Renal pelvis (tissue), 1 donor: ENCODE measurements at regions not wholly inside any gene's neighbourhood (a gene's known extent, or its start where the extent isn't known, plus 50 kb on each side); places are given as distances from the start of the nearest gene placed in this dataset.

Experiments used
- DNase-seq: peaks from one replicate; pipeline ENCODE4 v3.0.0-alpha.2; 2013

GRCh38 chr2:5482929-5483331 is 209.3 kb upstream of the SOX11 start:
- peak; percentile 80 for DNase-seq

DNA sequence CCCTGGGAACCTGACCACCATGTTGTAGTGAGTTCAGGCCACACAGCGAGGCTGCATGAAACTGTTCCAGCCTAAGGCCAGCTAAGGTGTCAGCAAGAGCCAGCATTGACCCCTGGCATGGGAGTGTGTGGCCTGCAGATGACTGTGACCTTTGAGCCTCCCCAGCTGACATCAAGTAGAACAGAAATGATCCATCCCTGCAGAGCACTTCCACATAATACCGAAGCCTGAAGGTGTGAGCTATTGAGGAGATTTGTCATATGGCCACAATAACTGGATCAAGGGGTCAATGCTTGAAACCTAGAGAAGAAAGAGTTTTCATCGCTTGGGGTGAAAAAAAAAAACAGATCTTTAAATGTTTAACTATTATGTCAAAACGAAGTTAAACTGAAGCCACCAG is 207.3 kb upstream of the SOX11 start:
- DNase-seq, result no peak

DNA sequence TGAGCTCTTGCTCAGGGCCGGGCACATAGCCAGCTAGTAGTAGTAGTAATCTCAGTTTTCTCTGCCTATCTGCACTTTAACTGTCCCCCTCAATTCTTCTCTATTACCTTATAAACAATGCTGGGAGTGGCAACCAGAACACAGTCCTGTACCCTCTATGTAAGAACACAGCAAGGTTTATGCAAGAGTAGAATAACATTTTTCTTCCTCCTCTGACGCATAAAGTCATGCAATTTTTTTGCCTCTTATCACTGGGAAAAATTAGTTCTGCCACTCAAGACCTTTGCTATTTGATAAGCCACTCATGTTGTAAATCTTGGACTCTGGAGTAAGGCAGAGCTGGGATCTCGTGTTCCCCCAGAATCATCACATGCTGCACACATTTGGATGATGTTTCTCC is 200.7 kb upstream of the SOX11 start:
- no peak for DNase-seq

DNA sequence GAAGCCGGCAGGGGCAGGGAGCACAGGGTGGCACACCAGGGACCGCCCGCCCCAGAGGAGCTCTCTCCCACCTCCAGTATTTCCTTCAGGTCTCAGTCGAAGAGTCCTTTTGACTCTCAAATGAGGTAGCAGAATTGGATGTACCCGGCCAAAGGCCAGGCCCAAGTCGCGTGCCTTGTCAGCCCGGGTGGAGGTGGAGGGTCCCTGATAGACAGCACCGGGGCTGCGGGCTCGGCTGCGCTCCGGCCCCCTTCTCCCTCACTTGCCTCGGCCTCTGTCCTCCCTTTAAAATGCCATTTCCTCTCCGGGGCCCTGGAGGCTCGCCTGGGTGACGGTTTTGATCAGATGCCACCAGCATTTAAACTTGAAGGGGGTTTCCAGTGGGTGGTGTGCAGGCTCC is 198.9 kb upstream of the SOX11 start:
- DNase-seq, result no peak

DNA sequence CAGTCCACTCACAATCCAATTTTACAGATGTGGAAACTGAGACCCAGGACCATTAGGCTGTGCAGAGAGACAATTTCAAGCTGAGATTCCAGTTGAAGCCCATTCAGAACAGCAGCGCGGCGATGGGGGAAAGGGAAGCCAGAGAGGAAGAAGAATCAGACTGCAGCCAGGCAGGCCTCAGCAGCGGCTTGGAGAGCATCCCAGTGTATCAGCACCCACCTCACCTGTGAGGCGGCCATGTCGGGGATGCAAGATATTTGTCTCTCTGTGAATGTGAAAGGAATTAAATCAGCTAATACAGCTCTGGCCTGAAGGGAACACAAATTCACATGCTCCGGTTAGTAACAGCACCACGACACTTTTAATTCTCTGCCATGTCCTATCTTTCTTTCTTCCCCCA is 198.0 kb upstream of the SOX11 start:
- DNase-seq, result no peak

DNA sequence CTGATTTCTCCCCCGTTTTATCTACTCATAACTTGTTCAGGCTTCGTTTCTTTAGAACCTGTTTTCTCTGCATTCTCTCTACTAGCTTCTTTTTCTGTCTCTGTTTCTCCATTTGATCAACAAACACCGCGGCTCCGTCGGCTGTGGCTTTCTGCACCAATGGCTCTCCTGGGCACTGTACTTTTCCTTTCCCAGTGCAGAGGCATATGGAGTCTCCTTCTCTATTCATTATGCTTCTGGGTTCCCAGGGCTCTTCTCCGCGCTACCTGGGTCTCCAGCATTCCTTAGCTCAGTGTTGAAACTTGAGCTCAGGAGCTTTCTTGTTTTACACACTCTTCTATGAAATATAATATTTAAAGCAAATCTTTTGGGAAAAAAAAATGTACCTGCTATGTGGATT is 196.6 kb upstream of the SOX11 start:
- no peak for DNase-seq

DNA sequence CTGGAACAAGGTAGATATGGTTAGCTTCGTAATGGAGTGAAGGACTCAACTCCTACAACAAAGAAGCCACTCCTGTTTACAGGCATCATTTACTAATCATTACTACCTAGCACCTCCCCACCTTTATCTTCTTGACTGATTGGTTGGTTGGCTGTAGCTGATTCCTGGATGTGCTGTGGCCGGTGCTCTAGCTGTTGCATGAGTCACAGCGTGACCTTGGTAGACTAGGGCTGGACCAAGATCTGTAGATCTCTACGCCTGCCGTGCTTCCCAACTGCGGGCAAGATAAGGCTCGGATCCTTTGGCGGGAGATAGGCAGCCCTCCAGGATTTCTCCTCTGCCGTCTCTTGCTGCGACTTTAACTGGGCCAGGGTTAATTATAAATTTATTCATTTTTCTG is 194.3 kb upstream of the SOX11 start:
- no peak for DNase-seq

DNA sequence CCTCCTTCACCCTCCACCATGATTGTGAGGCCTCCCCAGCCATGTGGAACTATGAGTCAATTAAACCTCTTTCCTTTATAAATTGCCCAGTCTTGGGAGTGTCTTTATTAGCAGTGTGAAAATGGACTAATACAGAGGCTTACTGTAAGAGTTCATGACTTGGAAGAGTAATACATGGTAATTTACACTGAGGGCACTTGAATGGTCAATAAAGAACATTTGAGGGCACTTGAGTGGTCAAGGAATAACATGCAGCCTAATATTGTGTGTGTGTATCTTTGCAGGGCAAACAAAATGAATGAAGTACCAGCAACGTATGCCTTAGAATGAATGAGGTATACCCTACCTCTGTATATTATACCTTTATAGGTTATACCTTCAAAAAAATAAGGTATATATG is 190.4 kb upstream of the SOX11 start:
- DNase-seq, result no peak

DNA sequence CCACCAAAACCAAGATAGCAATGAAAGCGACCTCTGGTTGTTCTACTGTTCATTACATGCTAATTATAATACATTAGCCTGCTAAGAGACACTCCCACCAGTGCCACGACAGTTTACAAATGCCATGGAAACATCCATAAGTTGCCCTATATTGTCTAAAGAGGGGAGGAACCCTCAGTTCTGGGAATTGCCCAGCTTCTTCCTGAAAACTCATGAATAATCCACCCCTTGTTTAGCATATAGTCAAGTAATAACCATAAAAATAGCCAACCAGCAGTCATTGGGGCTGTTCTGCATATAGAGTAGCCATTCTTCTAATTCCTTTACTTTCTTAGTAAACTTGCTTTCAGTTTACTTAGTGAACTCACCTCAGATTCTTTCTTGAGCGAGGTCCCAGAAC is 189.8 kb upstream of the SOX11 start:
- DNase-seq, result no peak

DNA sequence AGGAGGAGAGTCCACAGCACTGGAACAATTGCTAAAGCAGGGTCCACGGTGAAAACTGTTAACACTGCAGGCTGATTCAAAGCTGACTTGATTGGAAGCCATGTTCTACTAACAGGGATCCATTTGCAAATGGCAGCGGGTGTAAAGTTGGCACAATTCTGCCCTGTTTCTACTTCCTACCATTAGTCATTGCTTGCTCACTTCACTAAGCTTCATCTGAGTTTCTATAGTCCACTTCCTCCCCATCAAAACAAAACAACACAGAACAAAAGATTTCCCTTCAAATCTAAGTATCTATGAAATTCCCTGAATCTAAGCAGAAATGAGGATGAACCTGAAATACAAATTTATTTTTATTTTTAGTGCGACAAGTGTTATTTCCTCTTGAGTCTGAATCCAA is 187.4 kb upstream of the SOX11 start:
- DNase-seq, result no peak

DNA sequence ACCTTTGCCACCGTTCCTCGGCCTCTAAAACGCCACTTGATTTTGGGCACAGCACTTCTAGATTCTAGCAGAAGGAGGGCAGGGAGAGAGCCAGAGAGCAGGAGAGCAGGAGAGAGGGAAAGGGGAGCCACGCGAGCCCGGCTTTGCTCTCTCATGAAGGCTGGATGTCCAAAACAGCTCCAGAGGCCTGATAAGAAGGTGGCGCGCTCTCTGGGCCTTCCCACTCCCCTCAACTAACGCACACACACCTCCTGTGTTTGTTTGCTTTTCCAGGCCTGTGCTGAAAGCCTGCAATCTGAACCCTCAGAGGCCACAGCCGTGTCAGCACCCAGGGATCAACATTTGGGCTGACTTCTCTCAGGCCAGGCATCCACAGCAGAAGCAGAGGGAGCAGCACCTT is 184.8 kb upstream of the SOX11 start:
- no peak for DNase-seq

- DNase-seq, result no peak
Measured at GRCh38 chr2:5509362-5509761, 182.8 kb upstream of the SOX11 start.

DNA sequence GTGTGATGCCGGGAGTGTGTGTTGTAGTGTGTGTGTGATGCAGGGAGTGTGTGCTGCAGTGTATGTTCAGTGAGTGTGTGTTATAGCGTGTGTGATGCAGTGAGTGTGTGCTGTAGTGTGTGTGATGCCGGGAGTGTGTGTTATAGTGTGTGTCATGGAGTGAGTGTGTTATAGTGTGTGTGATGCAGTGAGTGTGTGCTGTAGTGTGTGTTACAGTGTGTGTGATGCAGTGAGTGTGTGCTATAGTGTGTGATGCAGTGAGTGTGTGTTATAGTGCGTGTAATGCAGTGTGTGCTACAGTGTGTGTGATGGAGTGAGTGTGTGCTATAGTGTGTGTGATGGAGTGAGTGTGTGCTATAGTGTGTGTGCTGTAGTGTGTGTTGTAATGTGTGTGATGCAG is 182.1 kb upstream of the SOX11 start:
- no peak for DNase-seq

GRCh38 chr2:5515693-5516092 is 176.5 kb upstream of the SOX11 start:
- DNase-seq, result no peak

GRCh38 chr2:5519286-5519685 is 172.9 kb upstream of the SOX11 start:
- no peak for DNase-seq

DNA sequence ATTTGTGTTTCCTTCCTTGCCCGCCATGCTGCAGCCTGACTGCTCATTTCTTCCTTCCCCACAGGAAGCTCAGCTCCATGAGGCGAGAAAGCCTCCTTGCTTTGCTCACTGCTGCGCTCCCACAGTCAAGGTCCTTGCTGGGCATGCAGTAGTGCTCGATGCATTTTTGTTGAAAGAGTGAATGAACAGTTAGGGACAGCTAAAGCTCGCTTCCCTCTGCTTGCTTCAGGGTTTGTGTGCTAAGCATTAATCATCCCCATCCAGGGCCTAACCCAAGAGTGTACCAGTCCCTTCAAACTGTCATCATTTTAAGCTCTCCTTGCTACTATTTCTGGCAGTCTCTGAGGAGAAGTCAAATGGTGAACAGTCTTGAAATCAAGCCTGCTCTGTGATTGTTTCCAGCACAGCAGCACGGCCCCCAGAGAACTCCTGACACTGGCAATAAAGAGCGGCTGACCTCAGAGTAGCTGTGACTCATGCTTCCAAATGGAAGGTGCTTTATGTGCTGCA is 171.7 kb upstream of the SOX11 start:
- peak; percentile 67 for DNase-seq

- no peak for DNase-seq
Measured at GRCh38 chr2:5521461-5521860, 170.7 kb upstream of the SOX11 start.

- no peak for DNase-seq
Measured at GRCh38 chr2:5524551-5524950, 167.6 kb upstream of the SOX11 start.

DNA sequence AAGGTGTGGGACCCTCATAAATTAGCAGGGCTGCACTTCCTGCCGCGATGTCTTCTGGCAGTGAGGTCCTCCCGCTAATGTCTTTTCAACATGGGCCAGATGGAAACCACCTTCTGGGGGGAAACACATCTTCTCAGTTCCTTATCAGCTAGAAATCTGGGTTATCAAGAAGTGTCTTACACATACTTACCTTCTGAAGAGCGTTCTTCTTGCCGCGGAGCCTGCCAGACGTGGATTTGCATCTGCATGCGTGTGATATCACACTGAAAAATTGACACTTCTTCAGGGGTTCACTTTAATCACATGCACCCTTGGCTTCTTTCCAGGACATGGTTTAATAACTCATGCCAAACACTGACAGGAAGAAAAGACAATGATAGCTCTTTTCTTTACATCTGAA is 163.5 kb upstream of the SOX11 start:
- no peak for DNase-seq

GRCh38 chr2:5530011-5530696 is 162.0 kb upstream of the SOX11 start:
- no peak for DNase-seq

DNA sequence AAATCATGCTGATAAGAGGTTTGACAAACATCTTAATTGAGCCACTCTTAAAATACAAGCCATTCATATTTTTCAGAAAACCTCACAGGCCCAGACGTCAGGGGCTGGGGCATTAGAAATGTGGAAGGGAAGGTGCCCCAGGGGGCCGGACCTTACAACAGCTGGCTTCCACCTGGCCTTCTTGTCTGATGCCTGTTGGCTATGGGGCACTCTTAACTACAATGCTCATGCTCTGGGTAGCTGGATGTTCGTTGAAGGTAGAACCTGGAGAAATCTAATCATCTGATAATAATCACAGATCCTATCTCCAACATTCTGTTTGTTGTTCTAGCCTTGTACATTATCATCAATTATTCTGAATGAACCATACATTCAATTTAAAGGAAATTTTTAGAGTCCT is 156.9 kb upstream of the SOX11 start:
- DNase-seq, result no peak

DNA sequence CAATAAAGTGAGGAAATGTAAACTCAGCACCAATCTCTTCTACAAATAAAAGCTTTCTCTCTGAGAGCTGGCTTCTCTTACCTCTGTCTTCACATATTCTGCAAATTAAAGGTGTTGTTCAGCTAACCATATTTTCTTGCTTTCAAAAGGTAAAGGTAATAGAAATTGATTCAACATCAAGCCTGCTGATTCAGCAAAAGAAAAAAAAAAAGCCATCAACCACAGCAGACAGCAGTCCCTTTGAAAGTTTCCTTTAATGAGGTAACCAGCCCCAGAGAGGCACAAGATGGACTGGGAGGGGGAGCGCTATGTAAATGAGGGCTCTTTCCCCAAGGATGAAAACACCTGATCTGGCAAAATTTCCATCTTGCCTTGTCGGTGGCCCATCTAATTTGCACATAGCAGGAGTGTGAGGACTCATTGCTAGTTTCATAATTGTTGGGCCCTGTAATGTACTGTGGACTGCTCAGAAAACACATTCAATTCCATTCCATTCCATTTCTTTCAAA is 154.9 kb upstream of the SOX11 start:
- DNase-seq, result no peak

DNA sequence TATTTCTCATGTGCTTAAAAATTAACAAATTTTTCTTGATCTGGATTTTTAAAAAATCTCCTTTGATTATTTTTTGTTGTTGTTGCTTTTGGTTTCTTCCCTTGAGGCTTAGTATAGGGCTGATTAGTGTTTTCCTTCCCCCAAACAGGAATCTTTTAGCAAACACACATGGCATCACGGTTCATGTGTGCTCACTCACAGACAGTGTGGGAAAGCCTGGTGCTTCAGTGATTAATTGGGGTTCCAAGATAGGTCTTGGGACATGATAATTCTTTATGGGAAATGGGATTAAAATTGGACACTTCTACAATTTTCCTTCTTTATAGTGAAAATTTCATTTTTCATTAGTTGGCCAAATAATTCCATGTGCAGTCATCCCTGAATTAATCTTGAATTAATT is 153.9 kb upstream of the SOX11 start:
- no peak for DNase-seq

- DNase-seq, result peak; percentile 35
Measured at GRCh38 chr2:5538772-5539171, 153.4 kb upstream of the SOX11 start.
